Heart left ventricle (tissue), 16 donors: ENCODE measurements at regions not wholly inside any gene's neighbourhood (a gene's known extent, or its start where the extent isn't known, plus 50 kb on each side); places are given as distances from the start of the nearest gene placed in this dataset.
A peak's percentile ranks its signal among the peaks of the same experiment; 100 is the strongest.
"Not testable (repeated sequence)": the region's sequence is repeated elsewhere in the genome, so short reads cannot be mapped to it uniquely, and the experiment has no call there.

Experiments
- ATAC-seq, 4 donors: fragments of 200-7000 bp; cut with Tn5 transposase; one replicate each; pipeline ENCODE4 v1.9.1; 2020 to 2022; ENCODE audit warnings: moderate library complexity in 4 of 4, mild to moderate bottlenecking in 3 of 4, moderate number of reproducible peaks in 1 of 4
- DNase-seq, 5 donors: peaks; one replicate each; pipeline ENCODE4 v3.0.0-alpha.2; 2020
- H3K27ac ChIP-seq, 12 donors: fragments of 200-600 bp; sonication (generic) in 4 of 12; one replicate each; pipeline versions ENCODE4 v1.5.0 to v1.8.0; 2016 to 2022; ENCODE audit warnings: mild to moderate bottlenecking in 2 of 12
- H3K27me3 ChIP-seq, 9 donors: fragments of 200-600 bp; sonication (generic) in 2 of 9; one replicate each; pipeline versions ENCODE4 v1.5.1 to v1.8.0; 2016 to 2022; ENCODE audit warnings: mild to moderate bottlenecking in 3 of 9
- H3K36me3 ChIP-seq, 9 donors: fragments of 200-600 bp; sonication (generic) in 2 of 9; one replicate each; pipeline versions ENCODE4 v1.5.0 to v1.8.0; 2018 to 2022; ENCODE audit warnings: mild to moderate bottlenecking in 2 of 9
- H3K4me1 ChIP-seq, 12 donors: fragments of 200-600 bp; sonication (generic) in 4 of 12; one replicate each; pipeline versions ENCODE4 v1.5.0 to v1.8.0; 2016 to 2022; ENCODE audit warnings: mild to moderate bottlenecking in 3 of 12
- H3K4me3 ChIP-seq, 12 donors: fragments of 200-600 bp; sonication (generic) in 4 of 12; one replicate each; pipeline versions ENCODE4 v1.5.0 to v1.8.0; 2017 to 2022; ENCODE audit warnings: mild to moderate bottlenecking in 9 of 12, moderate library complexity in 4 of 12
- H3K9me3 ChIP-seq, 12 donors: fragments of 200-600 bp; sonication (generic) in 4 of 12; one replicate each; pipeline versions ENCODE4 v1.5.0 to v1.8.0; 2016 to 2022; ENCODE audit warnings: mild to moderate bottlenecking in 1 of 12
- WGBS, 4 donors: extraction: QIAGEN DNeasy Blood & Tissue Kit in 2 of 4; methylation state at CpG; one replicate each; pipeline versions ENCODE4 v1.1.5 to v1.1.7; 2013 to 2018; 5-methylcytosine and 5-hydroxymethylcytosine counted together
- intact Hi-C, 10 donors: fragments of 100-400 bp; cut with DNase I; formaldehyde crosslinking; loops; one replicate each; pipeline versions ENCODE4 v1.11.1 to v1.14.2; 2022
- donor health status: ischemic (EF 13 %, LVEDD 7.1; RV severe dilation, severe dysfunction).
- donor health status: healthy with polysubstance abuse.
- donor health status: DM: no; HTN: yes; CAD: no.
- donor health status: DM: no; HTN: no; CAD: no.
- donor health status: ischemic (EF 25% LVEDD 6.9; RV normal size, moderate dysfunction).
- donor health status: ischemic (EF 25% LVEDD 5.7; RV mildly dilated, moderate dysfunction).
- donor health status: healthy.
- donor health status: DM: yes; HTN: yes; CAD: no.
- donor health status: ischemic (EF 35%, LVEDD 5.7; RV mildly dilated, moderate dysfunction).
- donor health status: nonischemic (EF 11% LVEDD 7.7; RV severe dilation, severe dysfunction).
- donor health status: DM: yes; HTN: yes; CAD: no.
- donor health status: PGD.
- donor health status: ischemic (EF 29% LVEDD 5.4; RV normal size, mild dysfunction).
- donor health status: nonischemic (EF 23%, LVEDD 6.1; RV moderate dilation, normal function).

- ATAC-seq, H3K27me3 ChIP-seq, H3K36me3 ChIP-seq, DNase-seq, H3K4me3 ChIP-seq, H3K9me3 ChIP-seq, H3K4me1 ChIP-seq, H3K27ac ChIP-seq, intact Hi-C loops: not testable (repeated sequence)
- 19 to 35% (median 29%) methylated on average over 1 of the region's 1 CpG for WGBS, 4 donors
These were observed 154.0 kb downstream of the ZNF37A start for GRCh38 chr10:38248113-38248512.

DNA sequence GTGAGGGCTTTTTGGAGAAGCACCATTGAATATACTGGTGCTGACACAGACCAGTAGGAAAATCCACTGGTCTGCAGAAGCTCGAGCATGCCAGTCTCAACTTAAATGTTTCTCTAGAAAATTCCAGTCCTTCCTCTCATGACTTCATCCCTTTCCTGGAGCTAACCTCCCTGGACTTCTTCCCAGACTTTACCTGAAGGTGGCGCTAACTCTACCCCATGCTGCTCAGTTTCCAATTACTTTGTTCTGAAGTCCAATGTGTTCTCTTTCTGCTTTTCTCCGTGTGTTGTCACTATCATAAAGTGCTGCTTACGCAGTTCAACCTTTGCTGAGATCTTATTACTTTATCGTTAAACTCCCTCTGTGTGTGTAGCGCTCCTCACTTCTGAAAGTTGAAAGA is 158.4 kb downstream of the ZNF37A start:
- DNase-seq, H3K4me1 ChIP-seq, H3K4me3 ChIP-seq, H3K27ac ChIP-seq, ATAC-seq, intact Hi-C loops, H3K9me3 ChIP-seq, H3K27me3 ChIP-seq, H3K36me3 ChIP-seq: not testable (repeated sequence)
- WGBS, 4 donors, result 30 to 53% (median 42%) methylated on average over 3 to 6 of the region's 6 CpGs

DNA sequence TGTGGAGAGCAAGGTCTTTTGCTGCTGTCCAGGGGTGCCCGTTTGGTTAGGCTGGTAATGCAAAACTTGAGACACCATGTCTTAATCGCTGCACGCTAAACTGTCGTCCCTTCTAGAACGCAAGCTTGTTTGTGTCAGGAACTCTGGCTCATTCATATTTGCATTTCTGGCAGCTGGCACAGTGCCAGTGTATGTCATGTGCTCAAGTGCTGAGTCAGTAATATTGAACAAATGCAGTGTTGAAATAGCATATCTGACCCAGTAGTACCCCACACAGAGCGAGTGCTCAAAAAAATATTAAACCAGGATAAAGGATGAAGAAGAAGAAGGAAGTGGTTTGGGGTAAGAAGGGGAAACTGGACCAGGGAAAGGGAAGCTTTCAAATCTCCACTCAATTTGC is 173.4 kb downstream of the ZNF37A start:
- H3K36me3 ChIP-seq, intact Hi-C loops, H3K4me1 ChIP-seq, H3K27ac ChIP-seq, DNase-seq, ATAC-seq, H3K27me3 ChIP-seq, H3K4me3 ChIP-seq, H3K9me3 ChIP-seq: not testable (repeated sequence)
- WGBS, 4 donors, result 66 to 75% (median 68%) methylated on average over 6 of the region's 6 CpGs

- ATAC-seq, intact Hi-C loops, H3K4me3 ChIP-seq, H3K4me1 ChIP-seq, H3K9me3 ChIP-seq, DNase-seq, H3K27ac ChIP-seq, H3K36me3 ChIP-seq, H3K27me3 ChIP-seq: not testable (repeated sequence)
- WGBS, 4 donors, result 38 to 47% (median 45%) methylated on average over 3 of the region's 3 CpGs
These were observed 176.9 kb downstream of the ZNF37A start for GRCh38 chr10:38271031-38271430.

DNA sequence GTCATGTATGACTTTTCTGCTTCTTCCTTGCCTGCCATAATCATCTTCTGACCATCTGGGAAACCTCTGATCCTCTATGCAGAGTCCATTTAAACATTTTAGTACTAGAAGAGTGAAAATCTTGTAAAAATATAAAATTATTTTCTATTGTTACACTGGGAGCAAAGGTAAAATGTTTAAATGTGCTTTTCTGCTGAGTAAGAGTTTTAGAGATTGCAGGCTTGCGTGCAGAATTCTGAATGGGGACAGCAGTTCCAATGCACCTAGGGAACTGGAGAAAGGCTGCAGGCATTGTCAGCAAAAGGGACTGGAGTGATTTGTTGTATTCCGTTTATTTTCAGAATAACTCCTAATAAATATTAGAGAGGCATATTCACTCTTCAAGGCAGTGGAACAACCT is 180.7 kb downstream of the ZNF37A start:
- not testable (repeated sequence) for DNase-seq
- 61 to 77% (median 70%) methylated on average over 2 of the region's 2 CpGs for WGBS, 4 donors

GRCh38 chr10:38292560-38292959 is 198.4 kb downstream of the ZNF37A start:
- ATAC-seq, H3K27ac ChIP-seq, H3K4me3 ChIP-seq, H3K36me3 ChIP-seq, intact Hi-C loops, H3K9me3 ChIP-seq, H3K4me1 ChIP-seq, H3K27me3 ChIP-seq: not testable (repeated sequence)
- WGBS, 4 donors, result 53 to 91% (median 82%) methylated on average over 2 of the region's 2 CpGs
- peak in 1 of 5 donors; percentile 55 for DNase-seq

More for the DNA sequence above, 180.7 kb downstream of the ZNF37A start:
- H3K9me3 ChIP-seq, H3K27ac ChIP-seq, H3K27me3 ChIP-seq, ATAC-seq, H3K4me1 ChIP-seq, intact Hi-C loops, H3K4me3 ChIP-seq, H3K36me3 ChIP-seq: not testable (repeated sequence)

- ATAC-seq, H3K27ac ChIP-seq, H3K9me3 ChIP-seq, H3K27me3 ChIP-seq, H3K36me3 ChIP-seq, H3K4me3 ChIP-seq, H3K4me1 ChIP-seq, intact Hi-C loops, DNase-seq: not testable (repeated sequence)
- 64 to 72% (median 67%) methylated on average over 5 of the region's 5 CpGs for WGBS, 4 donors
These were observed 216.0 kb downstream of the ZNF37A start for GRCh38 chr10:38310111-38310510.

- WGBS, 4 donors, result 68 to 77% (median 71%) methylated on average over 4 of the region's 4 CpGs
- H3K9me3 ChIP-seq, H3K27ac ChIP-seq, H3K4me3 ChIP-seq, H3K27me3 ChIP-seq, DNase-seq, H3K36me3 ChIP-seq, ATAC-seq, H3K4me1 ChIP-seq, intact Hi-C loops: not testable (repeated sequence)
These were observed 221.1 kb downstream of the ZNF37A start for GRCh38 chr10:38315090-38315805.

- H3K27ac ChIP-seq, DNase-seq, H3K36me3 ChIP-seq, ATAC-seq, H3K27me3 ChIP-seq, H3K4me3 ChIP-seq, H3K9me3 ChIP-seq, intact Hi-C loops, H3K4me1 ChIP-seq: not testable (repeated sequence)
- 75 to 76% (median 76%) methylated on average over 8 of the region's 8 CpGs for WGBS, 4 donors
These were observed 227.3 kb downstream of the ZNF37A start for GRCh38 chr10:38321393-38321792.

GRCh38 chr10:38330306-38330705 is 236.2 kb downstream of the ZNF37A start:
- H3K27ac ChIP-seq, H3K36me3 ChIP-seq, H3K4me3 ChIP-seq, DNase-seq, intact Hi-C loops, H3K27me3 ChIP-seq, H3K4me1 ChIP-seq, H3K9me3 ChIP-seq, ATAC-seq: not testable (repeated sequence)
- WGBS, 4 donors, result 65 to 68% (median 66%) methylated on average over 2 of the region's 2 CpGs

GRCh38 chr10:38331106-38331505 is 237.0 kb downstream of the ZNF37A start:
- H3K9me3 ChIP-seq, H3K36me3 ChIP-seq, H3K4me3 ChIP-seq, intact Hi-C loops, ATAC-seq, H3K27ac ChIP-seq, H3K27me3 ChIP-seq, DNase-seq, H3K4me1 ChIP-seq: not testable (repeated sequence)
- WGBS, 4 donors, result 72 to 79% (median 79%) methylated on average over 2 of the region's 2 CpGs

DNA sequence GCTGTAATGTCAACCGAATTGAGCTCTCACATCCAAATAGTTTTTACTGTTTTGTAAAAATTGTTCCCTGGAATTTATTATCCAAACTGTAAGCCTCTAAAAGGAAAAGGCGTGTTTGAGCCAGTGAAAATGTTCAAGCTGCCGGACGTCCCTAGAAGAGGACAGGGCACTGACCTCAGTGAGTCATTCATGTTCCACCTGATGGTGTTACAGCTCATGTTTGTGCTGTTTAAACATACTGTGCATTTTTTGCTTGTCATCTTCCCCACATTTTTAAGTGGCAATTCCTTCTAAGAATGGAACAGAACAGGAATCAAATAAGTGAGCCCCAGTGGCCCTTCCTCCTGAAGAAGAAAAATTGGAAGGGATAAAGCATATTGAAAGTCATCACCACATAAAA is 239.6 kb downstream of the ZNF37A start:
- H3K36me3 ChIP-seq, DNase-seq, ATAC-seq, H3K27ac ChIP-seq, H3K27me3 ChIP-seq, H3K4me1 ChIP-seq, H3K4me3 ChIP-seq, intact Hi-C loops, H3K9me3 ChIP-seq: not testable (repeated sequence)
- 66 to 72% (median 70%) methylated on average over 3 to 4 of the region's 4 CpGs for WGBS, 4 donors
